HG02798 (cell line): ENCODE measurements at regions not wholly inside any gene's neighbourhood (a gene's known extent, or its start where the extent isn't known, plus 50 kb on each side); places are given as distances from the start of the nearest gene placed in this dataset.

Experiments
- ATAC-seq: cut with Tn5 transposase; IDR thresholded peaks from one replicate; pipeline ENCODE4 v1.9.1; 2021; ENCODE audit warnings: mild to moderate bottlenecking; ENCODE audit not compliant: unreplicated experiment, poor library complexity

- no peak for ATAC-seq
These were observed 456.4 kb upstream of the CDH4 start for GRCh38 chr20:60795651-60796050.

DNA sequence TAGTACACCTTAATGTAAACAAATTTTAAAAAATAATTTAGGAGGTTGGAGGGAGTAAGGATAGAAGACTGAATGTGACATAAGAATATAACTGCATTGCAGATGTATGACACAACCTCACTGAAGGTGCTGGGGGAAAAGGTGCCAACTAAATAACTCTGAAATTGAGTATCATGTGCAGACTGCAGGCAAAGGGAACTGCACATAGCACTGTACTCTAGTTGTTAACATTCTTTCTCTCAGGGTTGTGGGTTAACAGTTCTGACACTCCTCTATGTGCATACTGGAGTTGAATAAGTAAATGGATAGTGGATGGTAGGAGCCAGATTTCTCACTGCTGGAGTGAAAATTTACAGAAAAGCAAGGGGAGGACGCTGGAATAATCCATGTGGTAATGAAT lies 451.9 kb upstream of the CDH4 start:
- no peak for ATAC-seq

GRCh38 chr20:60802676-60803075 lies 449.4 kb upstream of the CDH4 start:
- ATAC-seq, result no peak

DNA sequence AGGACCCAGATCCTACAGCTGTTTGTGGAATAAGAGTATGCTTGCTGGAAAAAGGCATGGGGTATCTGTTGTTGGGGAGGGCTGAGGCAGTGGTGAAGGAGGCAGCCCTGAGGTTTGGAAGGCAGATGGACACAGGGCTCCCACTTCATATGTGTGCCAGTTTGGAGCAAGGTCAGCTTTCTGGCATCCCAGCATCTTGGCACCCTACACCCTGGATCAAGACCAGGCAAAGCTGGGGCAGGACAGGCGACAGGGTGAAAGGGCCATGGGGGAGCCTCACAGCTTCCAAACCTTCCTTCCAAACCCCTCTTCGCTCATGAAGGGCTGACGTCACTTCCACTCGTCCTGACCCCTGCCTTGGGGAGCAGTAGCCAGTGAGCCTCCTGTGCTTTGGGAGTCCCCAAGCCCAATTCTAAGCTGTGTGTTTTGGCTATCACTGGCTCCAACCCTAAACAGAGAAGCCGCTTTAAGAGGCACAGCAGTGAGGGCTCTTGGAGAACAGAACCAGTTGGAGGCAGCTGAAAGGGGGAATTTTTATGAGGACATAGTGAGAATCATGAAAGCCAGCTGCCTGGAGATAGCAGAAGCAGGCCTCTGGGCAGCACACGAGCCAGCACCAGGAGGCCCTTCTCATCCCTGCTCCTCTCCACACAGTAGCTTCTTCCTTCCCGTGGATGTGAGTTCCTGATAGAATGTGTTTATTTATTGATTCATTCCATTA lies 448.6 kb upstream of the CDH4 start:
- ATAC-seq, result no peak

- ATAC-seq, result no peak
These were observed 447.7 kb upstream of the CDH4 start for GRCh38 chr20:60804240-60804917.

DNA sequence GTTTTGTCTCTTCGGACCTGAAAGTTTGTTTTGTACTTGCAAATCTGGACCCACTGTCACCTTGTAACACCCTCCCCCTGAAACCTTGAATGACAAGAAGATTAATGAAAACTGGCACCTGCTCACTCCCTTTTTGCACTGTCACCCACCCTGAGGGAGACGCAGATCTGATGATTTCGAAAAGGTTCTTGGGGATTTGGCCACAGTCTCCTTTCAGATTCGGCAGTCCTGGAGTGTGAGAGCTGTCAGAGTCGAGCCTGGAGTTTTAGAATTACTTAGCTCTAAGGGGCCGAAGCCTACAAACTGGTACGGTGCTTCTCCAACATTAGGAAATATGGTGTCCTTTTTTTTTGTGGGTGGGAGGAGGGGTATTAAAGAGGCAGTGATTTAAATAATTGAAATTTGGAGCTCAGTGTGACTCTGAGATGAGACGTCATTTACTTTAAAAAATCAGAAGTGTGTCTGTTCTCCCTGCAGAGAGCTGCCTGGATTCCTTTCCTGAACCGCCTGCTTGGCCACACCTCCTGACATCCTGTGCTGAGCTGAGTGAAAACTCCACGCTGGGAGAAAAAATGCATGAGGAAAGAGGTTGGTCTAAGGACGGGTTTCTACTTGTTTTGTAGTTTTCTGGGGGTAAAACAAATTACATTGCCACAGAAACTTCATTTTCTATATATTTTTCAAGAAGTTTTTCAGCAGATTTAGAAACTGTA lies 447.0 kb upstream of the CDH4 start:
- no peak for ATAC-seq

DNA sequence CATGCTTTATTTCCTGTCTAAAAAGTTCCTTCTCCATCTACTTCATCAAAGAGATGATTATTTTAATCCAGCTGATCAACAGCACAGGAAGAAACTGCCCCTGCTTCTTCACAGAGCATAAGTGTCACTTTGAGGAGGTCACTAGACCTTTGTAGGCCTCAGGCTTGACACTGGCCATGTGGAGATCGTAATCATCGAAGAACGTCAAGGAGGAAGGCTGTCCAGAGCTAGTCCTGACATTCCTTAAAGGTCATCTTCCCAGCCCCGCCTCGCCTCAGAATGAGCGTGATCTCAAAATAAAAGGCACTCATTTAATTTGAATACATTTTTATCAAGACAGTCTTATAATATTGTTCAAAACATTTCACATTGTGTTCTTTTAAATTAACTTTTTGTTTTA lies 445.7 kb upstream of the CDH4 start:
- no peak for ATAC-seq

GRCh38 chr20:60806824-60807223 lies 445.2 kb upstream of the CDH4 start:
- ATAC-seq, result no peak

GRCh38 chr20:60808003-60808672 lies 443.9 kb upstream of the CDH4 start:
- ATAC-seq, result no peak

DNA sequence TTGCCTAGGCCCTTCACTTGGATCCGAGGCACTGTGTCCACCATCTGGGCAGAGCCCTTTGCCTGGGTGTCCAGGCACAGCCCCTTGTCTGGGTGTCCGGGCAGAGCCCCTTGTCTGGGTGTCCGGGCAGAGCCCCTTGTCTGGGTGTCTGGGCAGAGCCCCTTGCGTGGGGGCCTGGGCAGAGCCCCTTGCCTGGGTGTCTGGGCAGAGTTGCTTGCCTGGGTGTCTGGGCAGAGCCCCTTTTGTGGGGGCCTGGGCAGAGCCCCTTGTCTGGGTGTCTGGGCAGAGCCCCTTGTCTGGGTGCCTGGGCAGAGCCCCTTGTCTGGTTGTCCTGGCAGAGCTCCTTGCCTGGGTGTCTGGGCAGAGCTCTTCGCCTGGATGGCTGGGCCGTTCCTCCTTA lies 443.4 kb upstream of the CDH4 start:
- no peak for ATAC-seq

- no peak for ATAC-seq
These were observed 441.5 kb upstream of the CDH4 start for GRCh38 chr20:60810561-60810960.

DNA sequence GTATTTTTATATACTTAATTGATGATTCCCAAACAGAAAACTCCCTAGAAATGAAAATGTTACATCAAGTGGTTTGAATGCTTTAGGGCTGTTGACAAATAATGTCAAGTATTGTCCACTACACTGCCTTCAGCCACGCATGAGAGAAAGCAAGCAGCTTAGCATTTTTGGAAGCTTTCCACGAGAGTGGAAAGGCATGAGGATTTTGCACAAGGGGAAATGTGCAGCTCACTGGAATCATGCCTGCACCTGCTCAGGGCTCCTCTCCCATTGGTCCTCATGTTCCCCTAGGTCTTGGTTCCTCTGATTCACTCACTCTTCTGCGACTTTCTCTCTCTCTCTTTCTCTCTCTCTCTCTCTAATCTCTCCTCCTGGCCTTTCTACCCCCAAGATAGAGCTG lies 439.5 kb upstream of the CDH4 start:
- no peak for ATAC-seq

GRCh38 chr20:60813066-60813465 lies 439.0 kb upstream of the CDH4 start:
- ATAC-seq, result no peak

GRCh38 chr20:60815656-60816055 lies 436.4 kb upstream of the CDH4 start:
- ATAC-seq, result no peak

- ATAC-seq, result no peak
These were observed 435.2 kb upstream of the CDH4 start for GRCh38 chr20:60816901-60817300.

DNA sequence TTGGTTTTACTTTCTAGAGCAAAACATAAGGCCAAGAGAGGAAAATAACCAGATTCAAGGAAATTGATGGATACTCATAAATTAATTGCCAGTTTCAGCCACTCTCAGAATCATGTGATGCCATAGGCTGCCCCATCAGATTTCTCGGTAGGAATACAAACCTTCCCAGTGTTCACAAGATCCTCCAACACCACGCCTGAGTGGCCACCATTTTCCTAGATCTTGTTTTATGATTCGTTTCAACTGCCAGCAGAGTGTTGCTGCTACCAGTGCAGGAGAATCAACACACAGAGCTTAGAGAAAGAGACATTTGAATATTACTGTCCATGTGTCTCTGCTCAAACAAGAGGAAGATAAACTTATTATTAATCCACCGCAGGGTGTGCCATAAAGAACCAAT lies 434.2 kb upstream of the CDH4 start:
- no peak for ATAC-seq

DNA sequence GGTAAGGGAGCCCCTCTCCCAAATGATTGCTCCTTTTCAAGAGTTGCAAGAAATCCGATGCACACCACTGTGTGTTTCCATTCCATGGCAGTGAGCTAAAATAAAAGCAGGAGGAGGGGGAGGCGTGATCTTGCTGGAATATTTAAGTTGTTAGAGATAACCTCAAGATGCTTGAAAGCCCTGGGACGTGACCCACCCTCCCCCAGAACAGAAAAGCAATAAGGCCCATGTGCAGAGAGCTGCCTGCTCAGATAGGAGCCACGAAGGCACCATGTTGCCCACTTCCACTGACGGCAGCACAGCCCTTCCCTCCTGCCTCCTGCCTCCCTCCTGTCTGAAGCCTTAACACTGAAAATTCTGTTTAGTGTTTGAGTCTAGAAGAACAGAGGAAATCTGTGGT lies 432.6 kb upstream of the CDH4 start:
- ATAC-seq, result no peak

DNA sequence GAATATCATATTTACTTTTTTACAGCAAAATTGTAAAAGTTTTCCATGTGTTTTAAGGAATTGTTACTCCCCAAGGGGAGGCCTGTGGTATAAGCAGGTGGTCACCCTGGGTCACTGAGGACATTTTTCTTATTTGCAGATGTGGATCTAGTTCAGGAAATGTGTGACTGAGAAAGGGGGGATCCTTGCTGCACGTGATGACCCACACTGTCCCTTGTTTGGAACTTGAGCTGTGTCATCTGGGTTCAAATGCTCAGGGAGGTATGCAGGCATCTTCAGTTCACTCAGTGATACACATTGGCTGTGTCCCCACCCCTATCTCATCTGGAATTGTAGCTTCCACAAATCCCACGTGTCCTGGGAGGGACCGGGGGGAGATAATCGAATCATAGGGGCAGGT lies 431.9 kb upstream of the CDH4 start:
- ATAC-seq, result no peak

DNA sequence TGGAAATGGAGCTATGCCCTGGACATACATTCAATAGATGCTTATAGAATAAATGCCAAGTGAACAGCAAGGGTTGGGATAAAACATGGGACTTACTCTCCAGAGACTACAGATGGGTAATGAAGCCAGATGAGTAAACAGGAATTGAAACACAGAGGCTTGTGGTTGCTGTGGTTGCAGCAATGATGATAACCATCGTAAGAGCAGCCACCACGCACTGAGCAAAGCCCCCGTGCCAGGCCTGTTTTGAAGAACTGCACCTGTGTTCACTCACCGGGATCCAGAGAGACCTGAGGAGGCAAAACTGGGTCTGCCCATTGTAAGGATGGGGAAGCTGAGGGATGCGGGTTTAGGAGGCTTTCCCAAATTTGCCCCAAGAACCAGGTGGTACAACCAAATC lies 431.1 kb upstream of the CDH4 start:
- ATAC-seq, result no peak

DNA sequence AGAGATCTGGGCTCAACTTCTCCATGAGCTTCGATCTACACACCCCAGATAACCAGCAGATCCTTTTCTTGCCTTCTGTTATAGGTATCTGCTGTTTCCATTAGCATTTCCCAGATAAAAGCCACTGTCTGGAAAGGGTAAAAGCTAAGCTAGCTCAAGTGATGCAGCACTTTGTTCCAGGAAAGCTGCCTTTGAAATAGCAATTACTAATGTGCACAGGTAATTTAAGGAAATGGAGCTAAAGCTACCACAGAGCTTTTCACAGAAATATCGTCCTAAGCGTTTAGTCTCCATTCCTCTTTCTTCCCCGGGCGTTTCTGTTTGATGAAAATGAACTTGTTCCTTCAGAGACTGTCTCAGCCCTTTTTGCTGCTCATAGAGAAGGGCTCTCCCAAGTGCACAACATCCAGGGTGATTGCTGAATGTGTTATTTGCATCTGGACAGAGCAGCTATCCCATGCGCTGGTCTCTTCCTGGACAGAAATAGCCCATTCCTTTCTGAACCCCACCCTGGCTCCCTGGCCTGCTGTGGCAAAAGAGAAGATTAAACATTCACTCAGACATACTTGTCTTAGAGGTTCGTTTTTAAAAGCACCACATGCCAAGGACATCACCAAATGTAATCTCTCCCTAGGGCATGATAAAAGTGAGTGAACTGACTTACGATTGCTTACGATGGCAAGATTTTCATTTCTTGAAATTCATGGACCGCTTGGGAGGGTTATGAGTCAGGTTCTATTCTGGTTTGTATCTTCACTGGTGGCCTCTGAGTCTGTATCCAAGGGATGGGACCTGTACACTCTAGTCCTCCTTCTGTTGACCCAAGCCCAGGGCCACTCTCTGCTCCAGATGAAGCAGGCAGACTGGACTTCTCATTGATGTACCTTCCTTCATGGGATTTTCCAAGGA lies 429.1 kb upstream of the CDH4 start:
- no peak for ATAC-seq
